Vagina (tissue), 2 donors: ENCODE measurements at regions not wholly inside any gene's neighbourhood (a gene's known extent, or its start where the extent isn't known, plus 50 kb on each side); places are given as distances from the start of the nearest gene placed in this dataset.

Source experiments
- DNase-seq, 2 donors: peaks; one replicate each; pipeline ENCODE4 v3.0.0-alpha.2; 2017; ENCODE audit errors: extremely low spot score in 2 of 2
- H3K27ac ChIP-seq: fragments of 200-600 bp; sonication (generic); one replicate; pipeline ENCODE4 v1.5.1; 2019
- H3K27me3 ChIP-seq: fragments of 200-600 bp; sonication (generic); one replicate; pipeline ENCODE4 v1.5.1; 2019
- H3K36me3 ChIP-seq, 2 donors: fragments of 200-600 bp; sonication (generic); one replicate each; pipeline ENCODE4 v1.5.1; 2017 to 2019
- H3K4me1 ChIP-seq: fragments of 200-600 bp; sonication (generic); one replicate; pipeline ENCODE4 v1.5.1; 2019
- H3K4me3 ChIP-seq, 2 donors: fragments of 200-600 bp; sonication (generic); 1 replicate in 1 of 2; 2 replicates in 1 of 2; pipeline ENCODE4 v1.5.1; 2016 to 2019
- H3K9me3 ChIP-seq: fragments of 200-600 bp; sonication (generic); one replicate; pipeline ENCODE4 v1.5.1; 2019
- CTCF ChIP-seq, 3 experiments: fragments of 450-650 bp in 2 of 3; fragments of 200-600 bp in 1 of 3; sonication (generic) in 1 of 3; IDR thresholded peaks; one replicate each; pipeline ENCODE4 v1.5.1; 2017 to 2019; ENCODE audit warnings: antibody characterized with exemption in 3 of 3, mild to moderate bottlenecking in 2 of 3, moderate library complexity in 2 of 3
- POLR2A ChIP-seq, 2 donors: fragments of 450-650 bp; IDR thresholded peaks; one replicate each; pipeline ENCODE4 v1.6.1; 2017; ENCODE audit warnings: antibody characterized with exemption in 2 of 2, mild to moderate bottlenecking in 2 of 2, moderate library complexity in 2 of 2
- POLR2AphosphoS5 ChIP-seq, 2 donors: sonication (generic); formaldehyde crosslinking; IDR thresholded peaks; one replicate each; pipeline ENCODE4 v1.9.0; 2017; ENCODE audit warnings: antibody characterized with exemption in 2 of 2, mild to moderate bottlenecking in 2 of 2, low read depth in 1 of 2; ENCODE audit not compliant: insufficient read depth in 1 of 2
- intact Hi-C: fragments of 100-400 bp; cut with DNase I; formaldehyde crosslinking; loops from one replicate; pipeline ENCODE4 v1.15.1; 2023

- Histone ChIP-seq H3K9me3 (peaks cover 2% of the 10 kb centered on the region), H3K36me3 (no peaks in the 10 kb centered on the region), H3K4me3 (no peak overlapping the region), H3K27me3 (no peaks in the 10 kb centered on the region), H3K4me1 (no peaks in the 10 kb centered on the region), H3K27ac (no peak overlapping the region)
- intact Hi-C loops: no loop called here
- DNase-seq: no peak
- no peak for TF ChIP-seq POLR2A (IDR thresholded peaks at IDR 0.05)
- TF ChIP-seq POLR2AphosphoS5 (IDR thresholded peaks at IDR 0.05; ENCODE audit: insufficient read depth in 1 of 2, low read depth in 1 of 2): no peak
- TF ChIP-seq CTCF (IDR thresholded peaks at IDR 0.05): no peak
Observed at GRCh38 chr18:5806860-5807259, 88.5 kb downstream of the TMEM200C start.

- TF ChIP-seq POLR2A (IDR thresholded peaks at IDR 0.05): no peak
- TF ChIP-seq CTCF (IDR thresholded peaks at IDR 0.05): no peak
- TF ChIP-seq POLR2AphosphoS5 (IDR thresholded peaks at IDR 0.05; ENCODE audit: insufficient read depth in 1 of 2, low read depth in 1 of 2): no peak
- H3K4me1 ChIP-seq: no peaks in the 10 kb centered on the region
- H3K9me3 ChIP-seq: no peaks in the 10 kb centered on the region
- DNase-seq: no peak
- no peak overlapping the region for H3K27ac ChIP-seq
- H3K4me3 ChIP-seq: no peak overlapping the region
- intact Hi-C loops: no loop called here
- H3K27me3 ChIP-seq: no peaks in the 10 kb centered on the region
- H3K36me3 ChIP-seq: no peaks in the 10 kb centered on the region
Observed at GRCh38 chr18:5787936-5788335, 107.4 kb downstream of the TMEM200C start.

- Histone ChIP-seq H3K4me3 (no peak overlapping the region), H3K4me1 (no peaks in the 10 kb centered on the region), H3K36me3 (no peaks in the 10 kb centered on the region), H3K9me3 (no peaks in the 10 kb centered on the region), H3K27me3 (no peaks in the 10 kb centered on the region), H3K27ac (no peak overlapping the region)
- intact Hi-C loops: no loop called here
- DNase-seq: no peak
- TF ChIP-seq POLR2A (IDR thresholded peaks at IDR 0.05) (no peak), CTCF (IDR thresholded peaks at IDR 0.05) (no peak), POLR2AphosphoS5 (IDR thresholded peaks at IDR 0.05; ENCODE audit: insufficient read depth in 1 of 2, low read depth in 1 of 2) (no peak)
Observed at GRCh38 chr18:5779922-5780321, 115.4 kb downstream of the TMEM200C start.

GRCh38 chr18:5772306-5773105 lies 122.8 kb downstream of the TMEM200C start:
- DNase-seq: no peak
- no peaks in the 10 kb centered on the region for H3K4me1 ChIP-seq
- H3K27ac ChIP-seq: no peak overlapping the region
- TF ChIP-seq POLR2AphosphoS5 (IDR thresholded peaks at IDR 0.05; ENCODE audit: insufficient read depth in 1 of 2, low read depth in 1 of 2) (no peak), POLR2A (IDR thresholded peaks at IDR 0.05) (no peak), CTCF (IDR thresholded peaks at IDR 0.05) (no peak)
- no peak overlapping the region for H3K4me3 ChIP-seq
- no peaks in the 10 kb centered on the region for H3K36me3 ChIP-seq
- intact Hi-C loops: no loop called here
- no peaks in the 10 kb centered on the region for H3K27me3 ChIP-seq
- H3K9me3 ChIP-seq: no peaks in the 10 kb centered on the region

GRCh38 chr18:5771343-5771742 lies 124.0 kb downstream of the TMEM200C start:
- DNase-seq: no peak
- H3K4me3 ChIP-seq: no peak overlapping the region
- H3K9me3 ChIP-seq: no peaks in the 10 kb centered on the region
- intact Hi-C loops: no loop called here
- no peaks in the 10 kb centered on the region for H3K36me3 ChIP-seq
- H3K4me1 ChIP-seq: no peaks in the 10 kb centered on the region
- H3K27ac ChIP-seq: no peak overlapping the region
- TF ChIP-seq POLR2AphosphoS5 (IDR thresholded peaks at IDR 0.05; ENCODE audit: insufficient read depth in 1 of 2, low read depth in 1 of 2) (no peak), CTCF (IDR thresholded peaks at IDR 0.05) (no peak), POLR2A (IDR thresholded peaks at IDR 0.05) (no peak)
- H3K27me3 ChIP-seq: no peaks in the 10 kb centered on the region
